ENCODE measurements at regions not wholly inside any gene's neighbourhood (a gene's known extent, or its start where the extent isn't known, plus 50 kb on each side); places are given as distances from the start of the nearest gene placed in this dataset.

GRCh38 chr10:83333566-83333965, 805.7 kb upstream of the GHITM start:
- TF ChIP-seq SP1 (IDR thresholded peaks at IDR 0.05; ENCODE audit: low read depth) (no peak), CTCF (IDR thresholded peaks at IDR 0.05 in 2 of 3, conservative IDR thresholded peaks at IDR 0.05 in 1 of 3; ENCODE audit: borderline replicate concordance in 1 of 3, insufficient read depth in 1 of 3, low read depth in 2 of 3, low read length in 2 of 3) (no peak), POLR2AphosphoS5 (IDR thresholded peaks at IDR 0.05; ENCODE audit: low read depth, low read length) (no peak), CEBPB (IDR thresholded peaks at IDR 0.05; ENCODE audit: low read depth) (no peak), SIN3A (IDR thresholded peaks at IDR 0.05; ENCODE audit: low read depth) (no peak), EZH2 (IDR thresholded peaks at IDR 0.05) (no peak), ATF3 (IDR thresholded peaks at IDR 0.05) (no peak), TCF7L2 (IDR thresholded peaks at IDR 0.05; ENCODE audit: borderline replicate concordance, extremely low read depth, insufficient read depth, insufficient read length) (no peak), MAX (IDR thresholded peaks at IDR 0.05) (no peak), EZH2phosphoT487 (IDR thresholded peaks at IDR 0.05; ENCODE audit: borderline replicate concordance) (no peak)

Data from HCT116 (cell line).